ENCODE measurements at regions not wholly inside any gene's neighbourhood (a gene's known extent, or its start where the extent isn't known, plus 50 kb on each side); places are given as distances from the start of the nearest gene placed in this dataset.
A peak's percentile ranks its signal among the peaks of the same experiment; 100 is the strongest.

DNA sequence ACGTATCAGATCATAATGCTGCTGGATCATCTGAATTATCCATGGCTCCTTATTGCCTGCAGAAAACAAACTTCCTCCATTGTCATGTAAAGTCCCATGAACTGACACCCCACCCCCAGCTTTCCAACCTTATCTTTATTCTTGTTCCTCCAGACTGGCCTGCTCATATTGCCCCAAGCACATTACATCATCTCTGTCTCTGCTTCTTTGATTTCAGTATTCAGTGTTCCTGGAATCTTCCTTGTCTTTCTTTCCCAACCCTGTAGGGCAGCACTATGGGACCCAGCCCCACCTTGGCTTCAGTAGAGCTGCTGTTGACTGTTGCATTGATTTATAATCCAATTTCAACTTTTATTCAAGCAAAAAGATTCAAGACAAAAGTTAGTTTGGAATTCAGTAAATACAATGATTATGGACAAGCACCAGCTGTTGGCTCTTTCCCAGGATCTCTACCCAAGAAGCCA is 187.5 kb upstream of the ECI2 start:
- H3K4me3 ChIP-seq (ENCODE audit: low read length), result no peak overlapping the region
- TF ChIP-seq, protein P1, sequence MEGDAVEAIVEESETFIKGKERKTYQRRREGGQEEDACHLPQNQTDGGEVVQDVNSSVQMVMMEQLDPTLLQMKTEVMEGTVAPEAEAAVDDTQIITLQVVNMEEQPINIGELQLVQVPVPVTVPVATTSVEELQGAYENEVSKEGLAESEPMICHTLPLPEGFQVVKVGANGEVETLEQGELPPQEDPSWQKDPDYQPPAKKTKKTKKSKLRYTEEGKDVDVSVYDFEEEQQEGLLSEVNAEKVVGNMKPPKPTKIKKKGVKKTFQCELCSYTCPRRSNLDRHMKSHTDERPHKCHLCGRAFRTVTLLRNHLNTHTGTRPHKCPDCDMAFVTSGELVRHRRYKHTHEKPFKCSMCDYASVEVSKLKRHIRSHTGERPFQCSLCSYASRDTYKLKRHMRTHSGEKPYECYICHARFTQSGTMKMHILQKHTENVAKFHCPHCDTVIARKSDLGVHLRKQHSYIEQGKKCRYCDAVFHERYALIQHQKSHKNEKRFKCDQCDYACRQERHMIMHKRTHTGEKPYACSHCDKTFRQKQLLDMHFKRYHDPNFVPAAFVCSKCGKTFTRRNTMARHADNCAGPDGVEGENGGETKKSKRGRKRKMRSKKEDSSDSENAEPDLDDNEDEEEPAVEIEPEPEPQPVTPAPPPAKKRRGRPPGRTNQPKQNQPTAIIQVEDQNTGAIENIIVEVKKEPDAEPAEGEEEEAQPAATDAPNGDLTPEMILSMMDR (IDR thresholded peaks at IDR 0.05; ENCODE audit: insufficient read depth, low read depth, low read length, missing control alignments), result no peak
- DNase-seq (ENCODE audit: low read depth), result peak; percentile 93

DNA sequence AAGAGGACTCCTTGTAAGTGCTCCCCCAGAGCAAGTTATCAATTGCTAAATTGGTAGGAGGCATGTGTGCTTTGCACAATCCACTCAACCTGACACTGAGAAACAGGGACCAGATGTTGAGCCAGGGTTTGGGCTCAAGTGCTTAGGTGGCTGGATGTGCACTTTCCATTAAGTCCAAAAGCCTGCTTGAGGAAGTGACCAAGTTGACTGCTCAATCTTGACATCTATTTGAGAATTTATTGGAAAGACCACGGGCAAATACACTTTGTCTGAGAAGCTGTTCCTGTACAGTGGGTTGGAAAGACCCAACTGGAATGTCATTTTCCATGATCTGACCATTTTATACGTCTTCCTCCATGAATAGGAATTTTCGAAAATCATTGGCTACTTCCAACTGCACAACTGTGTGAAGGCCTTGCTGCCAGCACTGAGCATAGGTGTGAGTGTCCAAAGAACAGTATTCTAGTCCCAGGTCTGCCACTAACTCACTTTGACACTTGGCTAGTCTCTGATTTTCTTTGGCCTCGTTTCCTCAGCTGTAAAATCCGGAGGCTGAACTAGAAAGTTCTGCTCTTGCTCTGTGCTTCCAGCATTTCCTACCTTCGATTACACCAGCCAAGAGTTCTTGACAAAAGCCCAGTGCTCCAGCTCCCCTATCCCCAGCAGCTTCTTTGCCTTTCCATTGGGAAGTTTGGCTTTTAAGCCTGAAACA is 186.9 kb upstream of the ECI2 start:
- no peak for DNase-seq (ENCODE audit: low read depth)
- TF ChIP-seq, protein P1 (IDR thresholded peaks at IDR 0.05; ENCODE audit: insufficient read depth, low read depth, low read length, missing control alignments), result no peak
- H3K4me3 ChIP-seq (ENCODE audit: low read length), result no peak overlapping the region

DNA sequence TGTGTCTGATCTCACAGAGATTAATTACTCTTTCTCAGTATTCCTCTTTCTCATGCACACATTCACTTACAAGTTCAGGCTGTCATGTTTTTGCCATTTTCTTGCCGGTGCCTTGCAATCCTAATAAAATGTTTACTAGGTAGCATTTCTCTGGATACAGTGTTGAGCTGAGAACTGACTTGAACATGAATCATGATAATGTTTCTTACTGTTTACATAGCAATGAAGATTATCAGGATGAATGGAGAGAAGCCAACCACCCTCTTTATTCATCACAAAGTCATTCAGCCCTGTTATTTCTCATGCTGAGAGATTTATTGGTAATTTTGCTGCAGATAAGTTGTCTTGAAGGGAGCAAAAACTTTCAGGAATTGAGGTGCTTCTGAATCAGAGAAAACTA is 185.5 kb upstream of the ECI2 start:
- H3K4me3 ChIP-seq (ENCODE audit: low read length), result no peak overlapping the region
- DNase-seq (ENCODE audit: low read depth), result peak; percentile 93
- TF ChIP-seq, protein P1 (IDR thresholded peaks at IDR 0.05; ENCODE audit: insufficient read depth, low read depth, low read length, missing control alignments), result no peak

DNA sequence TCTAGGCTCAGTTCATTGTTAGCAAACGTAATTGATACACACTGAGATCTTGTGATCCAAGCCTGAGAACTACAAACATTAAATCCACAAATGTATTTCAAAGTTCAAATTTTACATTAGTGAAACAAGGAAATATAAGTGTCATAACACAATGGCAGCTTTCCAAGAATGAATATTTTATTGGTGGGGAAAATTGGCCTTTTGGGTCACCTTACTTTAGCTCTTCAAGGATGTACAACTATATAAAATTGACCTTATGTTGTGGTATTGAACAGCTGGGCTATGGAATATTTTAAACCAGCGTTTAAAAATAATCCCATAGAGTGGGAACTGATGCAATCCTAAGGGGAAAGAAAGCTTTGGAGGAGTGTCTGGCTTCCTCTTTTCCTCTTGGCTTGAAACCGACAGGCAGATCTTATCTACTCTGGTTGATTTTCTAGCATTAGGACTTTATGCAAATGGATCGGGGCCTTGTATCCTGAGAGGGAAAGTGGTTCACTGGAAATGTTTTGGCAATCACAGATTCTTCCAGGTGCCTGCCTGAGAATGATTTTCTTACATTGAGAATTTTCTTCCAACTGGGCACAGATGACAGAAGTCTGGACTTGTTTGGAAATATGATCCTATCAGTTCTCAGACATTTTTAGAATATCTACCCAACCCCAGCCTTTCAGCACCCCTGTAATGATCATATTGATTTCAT is 184.8 kb upstream of the ECI2 start:
- no peak overlapping the region for H3K4me3 ChIP-seq (ENCODE audit: low read length)
- TF ChIP-seq, protein P1 (IDR thresholded peaks at IDR 0.05; ENCODE audit: insufficient read depth, low read depth, low read length, missing control alignments), result no peak
- peak; percentile 78 for DNase-seq (ENCODE audit: low read depth)

DNA sequence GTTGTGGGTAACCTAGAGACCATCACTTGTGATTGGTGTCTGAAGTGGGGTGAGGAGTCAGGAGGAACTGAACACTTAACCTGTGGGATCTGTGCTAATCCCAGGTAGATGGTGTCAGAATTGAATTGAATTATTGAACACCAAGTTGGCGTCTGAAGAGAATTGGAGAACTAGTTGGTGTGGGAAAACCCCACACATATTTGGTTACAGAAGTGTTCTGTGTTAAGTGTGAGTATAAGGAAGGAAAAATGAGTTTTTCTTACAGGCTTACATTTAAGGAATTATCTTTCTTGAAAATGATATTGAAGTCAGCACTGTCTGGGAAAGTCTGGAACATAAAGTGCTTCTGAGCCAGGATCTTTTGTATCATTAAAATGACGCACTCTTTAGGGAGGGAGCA is 182.9 kb upstream of the ECI2 start:
- no peak for DNase-seq (ENCODE audit: low read depth)
- no peak overlapping the region for H3K4me3 ChIP-seq (ENCODE audit: low read length)
- TF ChIP-seq, protein P1 (IDR thresholded peaks at IDR 0.05; ENCODE audit: insufficient read depth, low read depth, low read length, missing control alignments), result no peak

DNA sequence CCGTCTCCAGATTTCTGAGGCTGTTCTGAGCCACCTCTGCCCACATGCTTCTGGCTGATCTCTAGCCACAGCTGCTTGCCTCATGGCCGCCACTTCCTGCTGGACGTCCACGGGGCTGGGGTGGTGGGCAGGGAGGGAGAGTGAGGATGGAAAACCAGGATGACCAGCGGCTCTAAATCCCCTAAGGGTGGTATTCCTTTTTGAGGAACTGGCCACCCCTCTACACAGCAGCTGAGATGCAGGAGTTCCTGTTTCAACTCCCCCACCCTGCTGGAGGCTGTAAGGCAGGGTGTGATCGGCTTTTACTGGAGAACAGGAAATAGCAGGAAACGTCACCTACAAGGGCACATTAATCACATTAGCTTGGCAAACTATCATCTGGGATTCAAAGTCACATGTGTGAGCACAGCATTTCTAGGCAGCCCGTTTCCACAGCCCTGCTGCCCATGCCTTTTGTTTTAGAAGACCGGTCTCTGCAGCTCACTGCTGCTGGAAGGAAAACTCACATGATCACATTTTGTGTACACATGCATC is 181.6 kb upstream of the ECI2 start:
- peak; percentile 94 for DNase-seq (ENCODE audit: low read depth)
- TF ChIP-seq, protein P1 (IDR thresholded peaks at IDR 0.05; ENCODE audit: insufficient read depth, low read depth, low read length, missing control alignments), result no peak
- no peak overlapping the region for H3K4me3 ChIP-seq (ENCODE audit: low read length)

Measured in epithelial cell of esophagus (primary cell).